ENCODE measurements at regions not wholly inside any gene's neighbourhood (a gene's known extent, or its start where the extent isn't known, plus 50 kb on each side); places are given as distances from the start of the nearest gene placed in this dataset.

GRCh38 chr16:63323055-63323454 is 1286.8 kb upstream of the CDH8 start:
- DNase-seq (no peak), ATAC-seq (no peak)
- H3K27ac Mint-ChIP-seq: no peak overlapping the region
- H3K9me3 Mint-ChIP-seq: peaks cover 10 to 15% of the 10 kb centered on the region in 2 donors
- H3K4me3 Mint-ChIP-seq: no peak overlapping the region
- H3K27me3 Mint-ChIP-seq: no peaks in the 10 kb centered on the region
- H3K4me1 Mint-ChIP-seq: no peaks in the 10 kb centered on the region

- no peak for ATAC-seq
- Mint-ChIP-seq H3K4me1 (no peaks in the 10 kb centered on the region), H3K4me3 (no peak overlapping the region), H3K27ac (no peak overlapping the region), H3K27me3 (no peaks in the 10 kb centered on the region), H3K9me3 (peaks cover 10 to 21% of the 10 kb centered on the region in 2 donors)
- DNase-seq: no peak
Measured at GRCh38 chr16:63315229-63315628, 1279.0 kb upstream of the CDH8 start.

- no peak overlapping the region for H3K4me3 Mint-ChIP-seq
Measured at GRCh38 chr16:63312346-63312745, 1276.1 kb upstream of the CDH8 start.

GRCh38 chr16:63311313-63311712 is 1275.1 kb upstream of the CDH8 start:
- Mint-ChIP-seq H3K4me3 (no peak overlapping the region), H3K9me3 (peaks cover 6 to 15% of the 10 kb centered on the region in 2 donors), H3K4me1 (no peaks in the 10 kb centered on the region), H3K27ac (no peak overlapping the region), H3K27me3 (no peaks in the 10 kb centered on the region)
- ATAC-seq: no peak
- no peak for DNase-seq

More at GRCh38 chr16:63312346-63312745, 1276.1 kb upstream of the CDH8 start:
- no peak for DNase-seq
- no peak overlapping the region for H3K27ac Mint-ChIP-seq
- no peaks in the 10 kb centered on the region for H3K4me1 Mint-ChIP-seq
- no peaks in the 10 kb centered on the region for H3K27me3 Mint-ChIP-seq
- no peak for ATAC-seq
- H3K9me3 Mint-ChIP-seq: peaks cover 6 to 17% of the 10 kb centered on the region in 2 donors

GRCh38 chr16:63302811-63303210 is 1266.6 kb upstream of the CDH8 start:
- DNase-seq: no peak
- H3K27me3 Mint-ChIP-seq: no peaks in the 10 kb centered on the region
- no peak for ATAC-seq
- H3K9me3 Mint-ChIP-seq: peaks cover 19 to 23% of the 10 kb centered on the region in 2 donors
- no peak overlapping the region for H3K27ac Mint-ChIP-seq
- no peak overlapping the region for H3K4me3 Mint-ChIP-seq
- H3K4me1 Mint-ChIP-seq: no peaks in the 10 kb centered on the region

- Mint-ChIP-seq H3K4me3 (no peak overlapping the region), H3K27me3 (no peaks in the 10 kb centered on the region), H3K27ac (no peak overlapping the region), H3K9me3 (peaks cover 22 to 23% of the 10 kb centered on the region in 2 donors), H3K4me1 (no peaks in the 10 kb centered on the region)
- ATAC-seq: no peak
- DNase-seq: no peak
Measured at GRCh38 chr16:63301349-63301748, 1265.1 kb upstream of the CDH8 start.

GRCh38 chr16:63298993-63299392 is 1262.8 kb upstream of the CDH8 start:
- ATAC-seq (no peak), DNase-seq (no peak)
- Mint-ChIP-seq H3K9me3 (peaks cover 22 to 23% of the 10 kb centered on the region in 2 donors), H3K27me3 (no peaks in the 10 kb centered on the region), H3K27ac (no peak overlapping the region), H3K4me1 (no peaks in the 10 kb centered on the region), H3K4me3 (no peak overlapping the region)

GRCh38 chr16:63292036-63292435 is 1255.8 kb upstream of the CDH8 start:
- Mint-ChIP-seq H3K4me3 (no peak overlapping the region), H3K27me3 (no peaks in the 10 kb centered on the region), H3K27ac (no peak overlapping the region), H3K9me3 (peaks cover 5 to 9% of the 10 kb centered on the region in 2 donors), H3K4me1 (no peaks in the 10 kb centered on the region)
- ATAC-seq (no peak), DNase-seq (no peak)

- Mint-ChIP-seq H3K27ac (peak overlapping the region in 1 of 2 donors; percentile 34), H3K4me1 (no peaks in the 10 kb centered on the region), H3K27me3 (no peaks in the 10 kb centered on the region), H3K9me3 (peaks cover 5 to 9% of the 10 kb centered on the region in 2 donors), H3K4me3 (no peak overlapping the region)
- ATAC-seq: no peak
- peak; percentile 1 to 9 for DNase-seq
Measured at GRCh38 chr16:63289834-63290460, 1253.7 kb upstream of the CDH8 start.

GRCh38 chr16:63287401-63287800 is 1251.2 kb upstream of the CDH8 start:
- Mint-ChIP-seq H3K4me1 (no peaks in the 10 kb centered on the region), H3K9me3 (peaks cover 5% of the 10 kb centered on the region in 2 donors), H3K27me3 (no peaks in the 10 kb centered on the region), H3K4me3 (no peak overlapping the region), H3K27ac (no peak overlapping the region)
- DNase-seq (no peak), ATAC-seq (no peak)

GRCh38 chr16:63283721-63284120 is 1247.5 kb upstream of the CDH8 start:
- no peak for DNase-seq
- H3K27ac Mint-ChIP-seq: no peak overlapping the region
- peaks cover 0 to 5% of the 10 kb centered on the region in 2 donors for H3K9me3 Mint-ChIP-seq
- H3K27me3 Mint-ChIP-seq: no peaks in the 10 kb centered on the region
- no peak for ATAC-seq
- H3K4me3 Mint-ChIP-seq: no peak overlapping the region
- H3K4me1 Mint-ChIP-seq: no peaks in the 10 kb centered on the region

GRCh38 chr16:63244631-63245030 is 1208.4 kb upstream of the CDH8 start:
- Mint-ChIP-seq H3K27ac (no peak overlapping the region), H3K4me3 (no peak overlapping the region), H3K4me1 (no peaks in the 10 kb centered on the region), H3K9me3 (peaks cover 0 to 10% of the 10 kb centered on the region in 2 donors), H3K27me3 (no peaks in the 10 kb centered on the region)
- DNase-seq (no peak), ATAC-seq (no peak)

- H3K9me3 Mint-ChIP-seq: peaks cover 0 to 10% of the 10 kb centered on the region in 2 donors
- H3K27ac Mint-ChIP-seq: no peak overlapping the region
- H3K4me1 Mint-ChIP-seq: no peaks in the 10 kb centered on the region
- DNase-seq (no peak), ATAC-seq (no peak)
- no peaks in the 10 kb centered on the region for H3K27me3 Mint-ChIP-seq
- H3K4me3 Mint-ChIP-seq: no peak overlapping the region
Measured at GRCh38 chr16:63241497-63242028, 1205.3 kb upstream of the CDH8 start.

GRCh38 chr16:63239065-63239570 is 1202.9 kb upstream of the CDH8 start:
- DNase-seq: no peak
- H3K9me3 Mint-ChIP-seq: peaks cover 8 to 17% of the 10 kb centered on the region in 2 donors
- H3K4me1 Mint-ChIP-seq: no peaks in the 10 kb centered on the region
- H3K4me3 Mint-ChIP-seq: no peak overlapping the region
- no peaks in the 10 kb centered on the region for H3K27me3 Mint-ChIP-seq
- no peak for ATAC-seq
- H3K27ac Mint-ChIP-seq: no peak overlapping the region

GRCh38 chr16:63230421-63231040 is 1194.3 kb upstream of the CDH8 start:
- no peak for ATAC-seq

GRCh38 chr16:63228259-63228658 is 1192.0 kb upstream of the CDH8 start:
- DNase-seq: no peak
- no peak overlapping the region for H3K4me3 Mint-ChIP-seq
- H3K27ac Mint-ChIP-seq: no peak overlapping the region
- H3K27me3 Mint-ChIP-seq: no peaks in the 10 kb centered on the region
- no peak for ATAC-seq
- no peaks in the 10 kb centered on the region for H3K4me1 Mint-ChIP-seq
- peaks cover 22 to 25% of the 10 kb centered on the region in 2 donors for H3K9me3 Mint-ChIP-seq

More at GRCh38 chr16:63230421-63231040, 1194.3 kb upstream of the CDH8 start:
- H3K4me1 Mint-ChIP-seq: no peaks in the 10 kb centered on the region
- no peaks in the 10 kb centered on the region for H3K27me3 Mint-ChIP-seq
- H3K4me3 Mint-ChIP-seq: no peak overlapping the region
- peaks cover 31 to 33% of the 10 kb centered on the region in 2 donors for H3K9me3 Mint-ChIP-seq
- no peak for DNase-seq
- no peak overlapping the region for H3K27ac Mint-ChIP-seq

Data from stimulated activated naive CD8-positive, alpha-beta T cell treated with anti-CD3 and anti-CD28 coated beads, Interleukin-15, amount 100 ng/mL, for 72 hours (primary cell).